ENCODE measurements at regions not wholly inside any gene's neighbourhood (a gene's known extent, or its start where the extent isn't known, plus 50 kb on each side); places are given as distances from the start of the nearest gene placed in this dataset.

- no peaks in the 10 kb centered on the region for H3K36me3 Mint-ChIP-seq (ENCODE audit: unreplicated experiment)
- DNase-seq (ENCODE audit: extremely low spot score, unreplicated experiment), result no peak
- TF ChIP-seq CTCF (IDR thresholded peaks at IDR 0.05), result peak; percentile 64
- no peak overlapping the region for H3K27ac Mint-ChIP-seq (ENCODE audit: unreplicated experiment)
- no peaks in the 10 kb centered on the region for H3K4me1 Mint-ChIP-seq (ENCODE audit: unreplicated experiment)
- H3K9me3 Mint-ChIP-seq (ENCODE audit: unreplicated experiment), result no peaks in the 10 kb centered on the region
- H3K27me3 Mint-ChIP-seq (ENCODE audit: unreplicated experiment), result peaks cover 39% of the 10 kb centered on the region
- no peak overlapping the region for H3K4me3 Mint-ChIP-seq (ENCODE audit: unreplicated experiment)
Observed at GRCh38 chr11:115869780-115870431, 365.7 kb upstream of the CADM1 start.

- no peak for TF ChIP-seq CTCF (IDR thresholded peaks at IDR 0.05)
- Mint-ChIP-seq H3K27me3 (ENCODE audit: unreplicated experiment) (peaks cover 38% of the 10 kb centered on the region), H3K4me1 (ENCODE audit: unreplicated experiment) (no peaks in the 10 kb centered on the region), H3K27ac (ENCODE audit: unreplicated experiment) (no peak overlapping the region), H3K36me3 (ENCODE audit: unreplicated experiment) (no peaks in the 10 kb centered on the region), H3K9me3 (ENCODE audit: unreplicated experiment) (no peaks in the 10 kb centered on the region), H3K4me3 (ENCODE audit: unreplicated experiment) (no peak overlapping the region)
- no peak for DNase-seq (ENCODE audit: extremely low spot score, unreplicated experiment)
Observed at GRCh38 chr11:115869131-115869530, 364.9 kb upstream of the CADM1 start.

- Mint-ChIP-seq H3K27ac (ENCODE audit: unreplicated experiment) (no peak overlapping the region), H3K27me3 (ENCODE audit: unreplicated experiment) (peaks cover 20% of the 10 kb centered on the region), H3K36me3 (ENCODE audit: unreplicated experiment) (no peaks in the 10 kb centered on the region), H3K4me3 (ENCODE audit: unreplicated experiment) (no peak overlapping the region), H3K4me1 (ENCODE audit: unreplicated experiment) (no peaks in the 10 kb centered on the region), H3K9me3 (ENCODE audit: unreplicated experiment) (peaks cover 11% of the 10 kb centered on the region)
- DNase-seq (ENCODE audit: extremely low spot score, unreplicated experiment), result no peak
- no peak for TF ChIP-seq CTCF (IDR thresholded peaks at IDR 0.05)
Observed at GRCh38 chr11:115860246-115860645, 356.0 kb upstream of the CADM1 start.

GRCh38 chr11:115848611-115849010 is 344.4 kb upstream of the CADM1 start:
- Mint-ChIP-seq H3K27ac (ENCODE audit: unreplicated experiment) (no peak overlapping the region), H3K4me3 (ENCODE audit: unreplicated experiment) (no peak overlapping the region), H3K27me3 (ENCODE audit: unreplicated experiment) (peaks cover 35% of the 10 kb centered on the region), H3K36me3 (ENCODE audit: unreplicated experiment) (no peaks in the 10 kb centered on the region), H3K4me1 (ENCODE audit: unreplicated experiment) (no peaks in the 10 kb centered on the region), H3K9me3 (ENCODE audit: unreplicated experiment) (peaks cover 6% of the 10 kb centered on the region)
- no peak for TF ChIP-seq CTCF (IDR thresholded peaks at IDR 0.05)
- DNase-seq (ENCODE audit: extremely low spot score, unreplicated experiment), result no peak

- peaks cover 35% of the 10 kb centered on the region for H3K27me3 Mint-ChIP-seq (ENCODE audit: unreplicated experiment)
- H3K36me3 Mint-ChIP-seq (ENCODE audit: unreplicated experiment), result no peaks in the 10 kb centered on the region
- H3K27ac Mint-ChIP-seq (ENCODE audit: unreplicated experiment), result no peak overlapping the region
- no peaks in the 10 kb centered on the region for H3K4me1 Mint-ChIP-seq (ENCODE audit: unreplicated experiment)
- H3K4me3 Mint-ChIP-seq (ENCODE audit: unreplicated experiment), result no peak overlapping the region
- no peak for TF ChIP-seq CTCF (IDR thresholded peaks at IDR 0.05)
- DNase-seq (ENCODE audit: extremely low spot score, unreplicated experiment), result no peak
- peaks cover under 1% of the 10 kb centered on the region for H3K9me3 Mint-ChIP-seq (ENCODE audit: unreplicated experiment)
Observed at GRCh38 chr11:115848080-115848479, 343.9 kb upstream of the CADM1 start.
